ENCODE measurements at regions not wholly inside any gene's neighbourhood (a gene's known extent, or its start where the extent isn't known, plus 50 kb on each side); places are given as distances from the start of the nearest gene placed in this dataset.

- H3K4me3 ChIP-seq (ENCODE audit: low read depth in 1 of 2, low read length in 2 of 2) = no peak overlapping the region
- H3K27ac ChIP-seq (ENCODE audit: low read length) = no peak overlapping the region
- no peaks in the 10 kb centered on the region for H3K36me3 ChIP-seq (ENCODE audit: control insufficient read depth in 1 of 2, insufficient read depth in 2 of 2, low read length in 2 of 2)
- H3K4me1 ChIP-seq (ENCODE audit: control insufficient read depth in 1 of 2, insufficient read depth in 2 of 2, low read length in 2 of 2) = peaks cover 0 to 26% of the 10 kb centered on the region in 2 donors
- no peaks in the 10 kb centered on the region for H3K27me3 ChIP-seq (ENCODE audit: low read depth, low read length)
- H3K9me3 ChIP-seq (ENCODE audit: control insufficient read depth in 1 of 2, low read length in 2 of 2) = no peaks in the 10 kb centered on the region
Measured at GRCh38 chr16:85333744-85334640, 221.7 kb upstream of the CIBAR2 start.

- no peaks in the 10 kb centered on the region for H3K27me3 ChIP-seq (ENCODE audit: low read depth, low read length)
- H3K27ac ChIP-seq (ENCODE audit: low read length) = peak overlapping the region; percentile 54
- peaks cover 0 to 19% of the 10 kb centered on the region in 2 donors for H3K4me1 ChIP-seq (ENCODE audit: control insufficient read depth in 1 of 2, insufficient read depth in 2 of 2, low read length in 2 of 2)
- H3K4me3 ChIP-seq (ENCODE audit: low read depth in 1 of 2, low read length in 2 of 2) = no peak overlapping the region
- no peaks in the 10 kb centered on the region for H3K9me3 ChIP-seq (ENCODE audit: control insufficient read depth in 1 of 2, low read length in 2 of 2)
- no peaks in the 10 kb centered on the region for H3K36me3 ChIP-seq (ENCODE audit: control insufficient read depth in 1 of 2, insufficient read depth in 2 of 2, low read length in 2 of 2)
Measured at GRCh38 chr16:85334718-85335583, 222.7 kb upstream of the CIBAR2 start.

- H3K9me3 ChIP-seq (ENCODE audit: control insufficient read depth in 1 of 2, low read length in 2 of 2) = no peaks in the 10 kb centered on the region
Measured at GRCh38 chr16:85335584-85336491, 223.6 kb upstream of the CIBAR2 start.

DNA sequence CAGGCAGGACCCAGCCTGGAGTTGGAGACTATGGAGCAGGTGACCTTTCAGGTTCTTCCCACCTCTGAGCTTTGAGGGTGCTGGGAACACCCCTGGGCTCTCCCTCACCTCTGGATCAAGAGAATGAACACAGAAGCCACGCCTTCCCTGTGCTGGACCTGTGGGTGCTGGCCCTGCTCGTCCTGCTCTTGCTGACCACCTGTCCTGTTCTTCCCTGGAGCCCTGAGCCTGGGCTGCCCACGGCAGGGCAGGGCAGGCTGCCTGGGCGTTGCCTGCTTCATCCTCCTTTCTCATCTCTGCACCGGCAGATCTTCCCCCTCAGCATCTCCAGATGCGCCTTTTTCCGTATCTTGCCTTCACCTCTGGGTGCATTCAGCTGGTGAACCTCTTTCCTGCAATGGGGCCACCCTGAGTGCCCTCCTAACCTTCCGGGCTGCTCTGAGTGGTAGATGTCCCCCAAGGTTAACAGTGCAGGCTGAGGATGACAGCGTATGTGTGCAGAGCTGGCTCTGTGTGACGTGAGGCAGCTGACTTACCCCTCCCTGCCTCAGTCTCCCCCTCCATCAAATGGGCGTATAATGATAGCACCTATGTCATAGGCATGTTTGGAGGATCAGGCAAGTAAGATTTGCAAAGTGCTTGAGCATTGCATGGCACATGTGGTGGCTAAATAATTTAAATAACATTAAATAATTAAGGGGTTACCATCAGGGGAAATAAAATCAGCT lies 225.8 kb upstream of the CIBAR2 start:
- Histone ChIP-seq H3K27me3 (ENCODE audit: low read depth, low read length) (no peaks in the 10 kb centered on the region), H3K27ac (ENCODE audit: low read length) (no peak overlapping the region), H3K4me3 (ENCODE audit: low read depth in 1 of 2, low read length in 2 of 2) (no peak overlapping the region), H3K36me3 (ENCODE audit: control insufficient read depth in 1 of 2, insufficient read depth in 2 of 2, low read length in 2 of 2) (no peaks in the 10 kb centered on the region), H3K9me3 (ENCODE audit: control insufficient read depth in 1 of 2, low read length in 2 of 2) (no peaks in the 10 kb centered on the region), H3K4me1 (ENCODE audit: control insufficient read depth in 1 of 2, insufficient read depth in 2 of 2, low read length in 2 of 2) (peaks cover 0 to 16% of the 10 kb centered on the region in 2 donors)

More at GRCh38 chr16:85335584-85336491, 223.6 kb upstream of the CIBAR2 start:
- Histone ChIP-seq H3K4me1 (ENCODE audit: control insufficient read depth in 1 of 2, insufficient read depth in 2 of 2, low read length in 2 of 2) (peaks cover 0 to 11% of the 10 kb centered on the region in 2 donors), H3K27ac (ENCODE audit: low read length) (no peak overlapping the region), H3K27me3 (ENCODE audit: low read depth, low read length) (no peaks in the 10 kb centered on the region), H3K36me3 (ENCODE audit: control insufficient read depth in 1 of 2, insufficient read depth in 2 of 2, low read length in 2 of 2) (no peaks in the 10 kb centered on the region), H3K4me3 (ENCODE audit: low read depth in 1 of 2, low read length in 2 of 2) (no peak overlapping the region)

DNA sequence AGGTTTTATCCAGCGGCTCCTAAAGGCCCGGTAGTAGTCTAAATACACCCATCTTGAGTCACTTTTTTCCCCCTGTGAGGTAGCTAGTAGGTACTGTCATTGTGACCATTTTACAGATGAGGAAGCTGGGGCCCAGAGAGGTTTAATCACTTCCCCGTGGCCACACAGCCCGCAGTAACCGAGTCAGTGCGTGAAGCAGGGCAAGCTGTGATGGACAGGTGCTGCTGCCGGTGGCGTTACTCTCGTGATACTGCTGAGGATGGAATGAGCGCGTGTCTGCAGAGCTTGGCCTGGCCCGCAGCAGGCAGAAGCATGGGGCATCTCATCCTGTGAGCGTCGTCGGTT lies 226.3 kb upstream of the CIBAR2 start:
- H3K4me3 ChIP-seq (ENCODE audit: low read depth in 1 of 2, low read length in 2 of 2) = no peak overlapping the region
- H3K9me3 ChIP-seq (ENCODE audit: control insufficient read depth in 1 of 2, low read length in 2 of 2) = no peaks in the 10 kb centered on the region

GRCh38 chr16:85338989-85339685 lies 226.9 kb upstream of the CIBAR2 start:
- Histone ChIP-seq H3K9me3 (ENCODE audit: control insufficient read depth in 1 of 2, low read length in 2 of 2) (no peaks in the 10 kb centered on the region), H3K27me3 (ENCODE audit: low read depth, low read length) (no peaks in the 10 kb centered on the region), H3K27ac (ENCODE audit: low read length) (no peak overlapping the region), H3K36me3 (ENCODE audit: control insufficient read depth in 1 of 2, insufficient read depth in 2 of 2, low read length in 2 of 2) (no peaks in the 10 kb centered on the region), H3K4me3 (ENCODE audit: low read depth in 1 of 2, low read length in 2 of 2) (no peak overlapping the region), H3K4me1 (ENCODE audit: control insufficient read depth in 1 of 2, insufficient read depth in 2 of 2, low read length in 2 of 2) (peaks cover 0 to 17% of the 10 kb centered on the region in 2 donors)

More for the DNA sequence above, 226.3 kb upstream of the CIBAR2 start:
- Histone ChIP-seq H3K36me3 (ENCODE audit: control insufficient read depth in 1 of 2, insufficient read depth in 2 of 2, low read length in 2 of 2) (no peaks in the 10 kb centered on the region), H3K27me3 (ENCODE audit: low read depth, low read length) (no peaks in the 10 kb centered on the region), H3K27ac (ENCODE audit: low read length) (no peak overlapping the region), H3K4me1 (ENCODE audit: control insufficient read depth in 1 of 2, insufficient read depth in 2 of 2, low read length in 2 of 2) (peaks cover 0 to 17% of the 10 kb centered on the region in 2 donors)

GRCh38 chr16:85341972-85342695 lies 229.9 kb upstream of the CIBAR2 start:
- Histone ChIP-seq H3K27ac (ENCODE audit: low read length) (no peak overlapping the region), H3K36me3 (ENCODE audit: control insufficient read depth in 1 of 2, insufficient read depth in 2 of 2, low read length in 2 of 2) (no peaks in the 10 kb centered on the region), H3K9me3 (ENCODE audit: control insufficient read depth in 1 of 2, low read length in 2 of 2) (no peaks in the 10 kb centered on the region), H3K27me3 (ENCODE audit: low read depth, low read length) (no peaks in the 10 kb centered on the region), H3K4me3 (ENCODE audit: low read depth in 1 of 2, low read length in 2 of 2) (no peak overlapping the region), H3K4me1 (ENCODE audit: control insufficient read depth in 1 of 2, insufficient read depth in 2 of 2, low read length in 2 of 2) (peaks cover 0 to 7% of the 10 kb centered on the region in 2 donors)

GRCh38 chr16:85344502-85345128 lies 232.3 kb upstream of the CIBAR2 start:
- Histone ChIP-seq H3K4me3 (ENCODE audit: low read depth in 1 of 2, low read length in 2 of 2) (no peak overlapping the region), H3K27ac (ENCODE audit: low read length) (no peak overlapping the region), H3K27me3 (ENCODE audit: low read depth, low read length) (no peaks in the 10 kb centered on the region), H3K9me3 (ENCODE audit: control insufficient read depth in 1 of 2, low read length in 2 of 2) (no peaks in the 10 kb centered on the region), H3K36me3 (ENCODE audit: control insufficient read depth in 1 of 2, insufficient read depth in 2 of 2, low read length in 2 of 2) (no peaks in the 10 kb centered on the region), H3K4me1 (ENCODE audit: control insufficient read depth in 1 of 2, insufficient read depth in 2 of 2, low read length in 2 of 2) (peaks cover 0 to 7% of the 10 kb centered on the region in 2 donors)

DNA sequence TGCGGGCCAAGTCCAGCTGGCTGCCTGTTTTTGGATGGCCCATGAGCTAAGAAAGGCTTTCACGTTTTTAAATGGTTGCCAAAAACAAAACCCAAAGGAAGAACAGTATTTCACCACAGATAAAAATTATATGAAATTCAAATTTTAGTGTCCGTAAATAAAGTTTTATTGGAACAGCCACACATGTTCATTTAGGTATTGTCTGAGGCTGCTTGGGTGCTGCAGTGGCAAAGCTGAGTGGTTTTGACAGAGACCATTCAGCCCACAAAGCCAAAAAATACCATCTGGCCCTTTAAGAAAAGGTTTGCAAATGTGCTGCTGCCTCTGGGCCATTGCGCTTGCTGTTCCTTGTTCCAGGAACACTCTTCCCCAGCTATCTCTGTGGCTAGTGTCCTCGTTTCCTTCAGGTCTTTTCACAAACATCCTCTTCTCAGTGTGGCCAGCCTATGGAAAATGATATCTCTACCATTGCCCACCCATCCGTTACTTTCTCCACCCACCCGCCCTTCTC lies 232.9 kb upstream of the CIBAR2 start:
- Histone ChIP-seq H3K4me3 (ENCODE audit: low read depth in 1 of 2, low read length in 2 of 2) (no peak overlapping the region), H3K27ac (ENCODE audit: low read length) (no peak overlapping the region), H3K36me3 (ENCODE audit: control insufficient read depth in 1 of 2, insufficient read depth in 2 of 2, low read length in 2 of 2) (no peaks in the 10 kb centered on the region), H3K4me1 (ENCODE audit: control insufficient read depth in 1 of 2, insufficient read depth in 2 of 2, low read length in 2 of 2) (peaks cover 0 to 9% of the 10 kb centered on the region in 2 donors), H3K9me3 (ENCODE audit: control insufficient read depth in 1 of 2, low read length in 2 of 2) (no peaks in the 10 kb centered on the region), H3K27me3 (ENCODE audit: low read depth, low read length) (no peaks in the 10 kb centered on the region)

All from muscle layer of duodenum (tissue), 2 donors.